HL-60 (cell line): ENCODE measurements at regions not wholly inside any gene's neighbourhood (a gene's known extent, or its start where the extent isn't known, plus 50 kb on each side); places are given as distances from the start of the nearest gene placed in this dataset.

ENCODE experiments used
- CTCF ChIP-seq: IDR thresholded peaks from one replicate; pipeline ENCODE4 v1.5.1; 2011; ENCODE audit warnings: low read length, control low read depth, inconsistent platforms; ENCODE audit not compliant: insufficient read depth
- POLR2AphosphoS5 ChIP-seq: IDR thresholded peaks from 2 replicates; pipeline ENCODE4 v1.6.1; 2012; ENCODE audit warnings: low read depth

GRCh38 chr16:85279825-85280545, 167.7 kb upstream of the CIBAR2 start:
- TF ChIP-seq CTCF (no peak), POLR2AphosphoS5 (no peak)
